ENCODE measurements at regions not wholly inside any gene's neighbourhood (a gene's known extent, or its start where the extent isn't known, plus 50 kb on each side); places are given as distances from the start of the nearest gene placed in this dataset.

DNA sequence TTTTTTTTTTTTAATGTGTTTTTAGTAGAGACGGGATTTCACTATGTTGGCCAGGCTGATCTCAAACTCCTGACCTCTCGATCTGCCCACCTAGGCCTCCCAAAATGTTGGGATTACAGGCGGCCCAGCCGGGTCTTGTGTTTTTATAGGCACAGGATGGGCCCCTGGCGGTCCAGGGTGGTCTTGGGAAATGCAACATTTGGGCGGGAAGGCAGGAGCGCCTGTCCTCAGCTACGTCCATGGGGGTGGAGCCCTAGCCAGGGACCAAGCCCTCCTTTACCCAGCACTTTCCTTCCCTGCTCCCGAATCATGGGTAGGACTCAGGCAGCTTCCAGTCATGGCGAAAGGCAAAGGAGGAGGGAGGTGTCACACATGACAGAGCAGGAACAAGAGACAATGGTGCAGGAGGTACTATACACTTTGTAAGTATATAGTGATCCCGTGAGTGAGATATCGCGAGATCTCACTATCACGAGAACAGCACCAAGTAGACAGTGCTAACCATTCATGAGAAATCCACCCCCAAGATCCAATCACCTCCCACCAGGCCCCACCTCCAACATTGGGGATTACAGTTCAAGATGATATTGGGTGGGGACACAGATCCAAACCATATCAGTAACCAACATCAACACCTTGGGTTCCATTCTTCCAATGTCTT, 226.7 kb upstream of the WSCD1 start:
- DNase-seq (ENCODE audit: low read depth), result no peak
- H3K4me3 ChIP-seq (ENCODE audit: low read depth, low read length), result no peak overlapping the region
- TF ChIP-seq, protein P1, sequence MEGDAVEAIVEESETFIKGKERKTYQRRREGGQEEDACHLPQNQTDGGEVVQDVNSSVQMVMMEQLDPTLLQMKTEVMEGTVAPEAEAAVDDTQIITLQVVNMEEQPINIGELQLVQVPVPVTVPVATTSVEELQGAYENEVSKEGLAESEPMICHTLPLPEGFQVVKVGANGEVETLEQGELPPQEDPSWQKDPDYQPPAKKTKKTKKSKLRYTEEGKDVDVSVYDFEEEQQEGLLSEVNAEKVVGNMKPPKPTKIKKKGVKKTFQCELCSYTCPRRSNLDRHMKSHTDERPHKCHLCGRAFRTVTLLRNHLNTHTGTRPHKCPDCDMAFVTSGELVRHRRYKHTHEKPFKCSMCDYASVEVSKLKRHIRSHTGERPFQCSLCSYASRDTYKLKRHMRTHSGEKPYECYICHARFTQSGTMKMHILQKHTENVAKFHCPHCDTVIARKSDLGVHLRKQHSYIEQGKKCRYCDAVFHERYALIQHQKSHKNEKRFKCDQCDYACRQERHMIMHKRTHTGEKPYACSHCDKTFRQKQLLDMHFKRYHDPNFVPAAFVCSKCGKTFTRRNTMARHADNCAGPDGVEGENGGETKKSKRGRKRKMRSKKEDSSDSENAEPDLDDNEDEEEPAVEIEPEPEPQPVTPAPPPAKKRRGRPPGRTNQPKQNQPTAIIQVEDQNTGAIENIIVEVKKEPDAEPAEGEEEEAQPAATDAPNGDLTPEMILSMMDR (IDR thresholded peaks at IDR 0.05; ENCODE audit: low read depth, low read length, missing control alignments), result no peak

DNA sequence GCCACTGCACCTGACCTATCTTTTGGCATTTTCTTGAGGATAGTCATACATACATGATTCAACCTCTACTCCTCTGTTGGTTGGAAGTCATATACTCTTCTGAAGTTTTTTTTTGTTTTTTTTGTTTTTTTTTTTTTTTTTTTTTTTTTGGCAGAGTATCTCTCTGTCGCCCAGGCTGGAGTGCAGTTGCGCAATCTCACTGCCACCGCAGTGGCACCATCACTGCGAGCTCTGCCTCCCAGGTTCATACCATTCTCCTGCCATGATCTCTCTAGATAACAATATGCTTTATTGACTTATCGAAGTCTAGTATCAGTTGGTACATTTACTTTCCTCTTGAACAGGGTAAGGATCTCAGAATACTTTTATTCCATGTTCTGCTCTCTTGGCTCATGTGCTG, 224.2 kb upstream of the WSCD1 start:
- TF ChIP-seq, protein P1 (IDR thresholded peaks at IDR 0.05; ENCODE audit: low read depth, low read length, missing control alignments), result no peak
- no peak overlapping the region for H3K4me3 ChIP-seq (ENCODE audit: low read depth, low read length)
- DNase-seq (ENCODE audit: low read depth), result no peak

DNA sequence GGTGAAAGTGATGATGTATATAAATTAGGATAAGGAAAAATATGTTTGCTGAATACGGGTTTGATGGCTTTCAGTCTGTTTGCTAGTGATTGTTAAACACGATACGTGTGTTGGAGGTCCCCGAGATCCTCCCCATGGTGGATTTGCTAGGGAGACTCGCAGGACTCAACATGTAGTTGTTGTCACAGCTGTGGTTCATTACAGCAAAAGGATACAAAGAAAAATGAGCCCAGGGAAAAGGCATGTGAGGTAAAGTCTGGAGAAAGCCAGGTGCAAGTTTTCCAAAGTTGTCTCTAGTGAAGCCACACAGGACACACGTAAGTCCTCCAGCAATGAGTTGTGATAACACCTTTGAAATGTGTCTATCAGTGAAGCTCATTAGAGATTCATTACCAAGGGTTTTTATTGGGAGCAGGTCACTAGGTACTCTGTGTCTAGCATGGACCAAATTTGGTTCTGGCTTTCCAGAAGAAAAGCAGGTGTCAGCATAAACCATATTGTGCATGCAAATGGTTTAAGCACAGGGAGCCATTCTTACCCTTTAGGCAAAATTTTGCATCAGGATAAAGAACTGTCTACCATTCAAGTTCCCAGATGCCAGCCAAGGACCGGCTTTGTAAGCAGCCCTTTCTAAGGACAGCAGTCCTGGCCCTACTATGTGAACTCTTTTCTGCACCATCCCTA, 215.2 kb upstream of the WSCD1 start:
- no peak for DNase-seq (ENCODE audit: low read depth)
- H3K4me3 ChIP-seq (ENCODE audit: low read depth, low read length), result no peak overlapping the region
- TF ChIP-seq, protein P1 (IDR thresholded peaks at IDR 0.05; ENCODE audit: low read depth, low read length, missing control alignments), result no peak

DNA sequence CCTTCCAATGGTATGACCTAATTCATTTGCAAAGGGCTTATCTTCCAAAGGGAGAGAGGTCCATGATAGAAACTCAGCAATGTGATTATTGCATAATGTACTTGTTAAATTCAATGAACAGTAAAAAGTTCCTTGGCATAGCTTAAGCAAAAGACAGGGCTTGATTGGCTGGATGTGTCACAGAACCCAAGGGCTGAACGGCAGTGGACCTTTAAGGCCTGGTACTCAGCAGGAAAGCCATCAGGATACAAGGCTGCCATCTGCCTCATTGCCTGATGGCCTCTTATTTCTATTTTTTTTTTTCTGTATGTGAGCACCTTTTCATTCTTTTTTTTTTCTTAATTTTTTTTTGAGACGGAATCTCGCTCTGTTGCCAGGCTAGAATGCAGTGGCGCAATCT, 208.9 kb upstream of the WSCD1 start:
- no peak for DNase-seq (ENCODE audit: low read depth)
- TF ChIP-seq, protein P1 (IDR thresholded peaks at IDR 0.05; ENCODE audit: low read depth, low read length, missing control alignments), result no peak
- H3K4me3 ChIP-seq (ENCODE audit: low read depth, low read length), result no peak overlapping the region

DNA sequence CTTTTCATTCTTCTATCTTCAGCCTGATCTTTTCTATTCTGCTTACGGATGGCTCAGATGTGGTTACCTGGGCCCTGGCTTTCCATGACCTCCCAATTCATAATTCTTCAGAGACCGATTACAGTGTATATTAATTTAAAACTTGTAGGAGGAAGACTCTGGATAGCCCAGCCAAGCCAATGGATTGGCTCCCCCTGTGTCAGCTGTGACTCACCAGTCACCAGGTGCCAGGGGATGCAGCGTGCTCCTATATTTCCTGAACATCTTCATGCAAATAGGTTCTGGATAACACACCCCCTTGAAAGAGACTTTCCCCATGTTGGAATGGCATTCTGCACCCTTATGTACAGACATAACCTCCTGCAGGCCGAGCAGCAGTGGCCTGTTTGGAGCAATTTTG, 208.3 kb upstream of the WSCD1 start:
- TF ChIP-seq, protein P1 (IDR thresholded peaks at IDR 0.05; ENCODE audit: low read depth, low read length, missing control alignments), result no peak
- no peak overlapping the region for H3K4me3 ChIP-seq (ENCODE audit: low read depth, low read length)
- no peak for DNase-seq (ENCODE audit: low read depth)

DNA sequence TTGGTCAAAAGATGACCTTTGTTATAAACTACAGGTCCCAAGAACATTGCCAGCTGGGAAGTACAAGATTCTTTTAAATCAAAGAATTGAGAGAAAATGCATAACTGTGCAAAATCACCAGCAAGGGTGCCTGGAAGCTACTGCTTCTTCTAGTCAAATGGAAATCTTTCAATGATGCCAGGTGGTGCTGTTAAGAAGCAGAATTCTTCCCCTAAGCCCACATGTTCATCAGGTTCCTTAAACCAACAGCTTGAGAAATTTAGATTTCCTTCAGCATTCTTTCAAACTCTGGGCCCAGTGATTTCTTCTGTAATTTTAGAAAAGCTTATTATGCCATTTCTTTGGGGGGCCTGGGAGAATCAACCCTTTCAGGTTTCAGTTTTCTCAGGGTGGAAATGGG, 207.8 kb upstream of the WSCD1 start:
- no peak overlapping the region for H3K4me3 ChIP-seq (ENCODE audit: low read depth, low read length)
- DNase-seq (ENCODE audit: low read depth), result no peak
- TF ChIP-seq, protein P1 (IDR thresholded peaks at IDR 0.05; ENCODE audit: low read depth, low read length, missing control alignments), result no peak
